ACC112 (cell line): ENCODE measurements at regions not wholly inside any gene's neighbourhood (a gene's known extent, or its start where the extent isn't known, plus 50 kb on each side); places are given as distances from the start of the nearest gene placed in this dataset.

Source experiments
- H2AFZ ChIP-seq: fragments of 200-600 bp; sonication (generic); one replicate; pipeline ENCODE4 v1.6.0; 2017; ENCODE audit warnings: antibody characterized with exemption, low read length; ENCODE audit not compliant: unreplicated experiment
- H3K27ac ChIP-seq: fragments of 200-600 bp; sonication (generic); 2 replicates; pipeline ENCODE4 v1.5.1; 2014; ENCODE audit warnings: low read depth, mild to moderate bottlenecking, antibody characterized with exemption, low read length, moderate library complexity
- H3K27me3 ChIP-seq: fragments of 200-600 bp; sonication (generic); 2 replicates; pipeline ENCODE4 v1.6.1; 2014; ENCODE audit warnings: mild to moderate bottlenecking, antibody characterized with exemption, low read length, moderate library complexity, mixed read lengths; ENCODE audit not compliant: insufficient read depth
- H3K36me3 ChIP-seq: fragments of 200-600 bp; sonication (generic); 2 replicates; pipeline ENCODE4 v1.6.1; 2016; ENCODE audit warnings: mild to moderate bottlenecking, antibody characterized with exemption, low read length, moderate library complexity, mixed read lengths; ENCODE audit not compliant: insufficient read depth
- H3K4me1 ChIP-seq: fragments of 200-600 bp; sonication (generic); one replicate; pipeline ENCODE4 v1.6.1; 2016; ENCODE audit warnings: low read length, mixed read lengths; ENCODE audit not compliant: insufficient read depth, unreplicated experiment, control insufficient read depth
- H3K4me3 ChIP-seq: fragments of 200-600 bp; sonication (generic); 2 replicates; pipeline ENCODE4 v1.5.1; 2014; ENCODE audit warnings: mild to moderate bottlenecking, low read depth, low read length
- H3K79me2 ChIP-seq: fragments of 200-600 bp; sonication (generic); one replicate; pipeline ENCODE4 v1.6.0; 2016; ENCODE audit warnings: low read length; ENCODE audit not compliant: control insufficient read depth, unreplicated experiment, insufficient read depth

DNA sequence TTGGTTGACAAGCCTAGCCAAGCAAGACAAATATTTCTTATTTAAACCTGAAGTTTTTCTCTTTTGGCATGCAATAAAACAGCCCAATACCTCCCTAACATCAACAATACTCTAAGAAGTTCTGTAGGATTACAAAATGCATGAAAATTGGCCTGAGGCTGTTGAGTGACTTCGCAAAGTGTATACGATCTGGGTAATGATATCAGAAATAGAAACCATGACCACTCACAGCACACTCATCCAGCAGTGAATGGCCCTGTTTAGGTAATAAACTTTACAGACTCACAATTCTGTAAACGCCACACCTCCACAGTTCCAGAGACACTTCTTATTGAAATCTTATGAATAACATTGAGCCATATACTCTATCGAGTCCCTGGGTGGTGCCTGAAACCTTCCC is 83.0 kb upstream of the NAALADL2 start:
- H3K36me3 ChIP-seq = no peaks in the 10 kb centered on the region
- no peak overlapping the region for H3K27ac ChIP-seq
- no peak overlapping the region for H2AFZ ChIP-seq
- no peak overlapping the region for H3K4me3 ChIP-seq
- no peaks in the 10 kb centered on the region for H3K27me3 ChIP-seq
- H3K79me2 ChIP-seq = no peaks in the 10 kb centered on the region
- H3K4me1 ChIP-seq = no peaks in the 10 kb centered on the region

GRCh38 chr3:174776636-174777035 is 82.5 kb upstream of the NAALADL2 start:
- H3K27me3 ChIP-seq = no peaks in the 10 kb centered on the region
- no peak overlapping the region for H2AFZ ChIP-seq
- no peak overlapping the region for H3K27ac ChIP-seq
- no peaks in the 10 kb centered on the region for H3K36me3 ChIP-seq
- H3K4me3 ChIP-seq = no peak overlapping the region
- no peaks in the 10 kb centered on the region for H3K4me1 ChIP-seq
- H3K79me2 ChIP-seq = no peaks in the 10 kb centered on the region

DNA sequence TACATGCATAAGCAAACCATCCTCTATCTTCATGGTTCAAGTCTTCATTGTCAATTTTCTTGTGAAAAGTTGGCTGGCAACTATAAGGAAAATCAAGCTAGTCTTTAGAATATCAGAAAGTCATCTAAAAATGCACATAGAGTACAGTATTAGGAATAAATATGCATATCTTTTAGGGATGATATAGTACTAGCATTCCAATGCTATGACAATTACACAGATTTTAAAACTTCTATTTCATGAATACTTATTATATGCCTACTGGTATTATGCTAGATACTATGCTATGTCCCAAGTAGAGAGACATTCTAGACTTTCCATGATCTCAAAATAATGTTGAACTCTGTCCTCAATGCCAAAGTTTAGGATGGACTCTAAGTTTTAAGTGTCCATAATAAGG is 81.3 kb upstream of the NAALADL2 start:
- Histone ChIP-seq H3K27ac (no peak overlapping the region), H3K4me1 (no peaks in the 10 kb centered on the region), H3K4me3 (no peak overlapping the region), H2AFZ (no peak overlapping the region), H3K36me3 (no peaks in the 10 kb centered on the region), H3K27me3 (no peaks in the 10 kb centered on the region), H3K79me2 (no peaks in the 10 kb centered on the region)

DNA sequence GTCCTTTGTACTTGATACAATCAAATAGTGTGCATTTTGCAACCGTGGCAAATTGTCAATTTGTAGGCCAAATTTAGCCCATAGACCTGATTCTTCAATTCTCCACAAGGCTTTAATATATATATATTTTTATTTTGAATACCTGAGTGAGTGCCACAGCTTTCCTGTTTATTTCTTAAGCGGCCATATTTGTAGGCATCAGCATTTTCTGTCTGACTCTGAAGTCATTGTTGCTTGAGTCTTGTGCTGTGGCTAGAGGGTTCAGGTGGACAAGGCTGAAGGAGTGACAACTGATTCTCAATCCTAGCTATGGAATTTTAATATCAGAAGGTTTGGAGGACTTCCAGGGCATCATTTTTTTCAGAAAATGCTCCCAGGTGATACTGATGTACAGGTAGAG is 75.6 kb upstream of the NAALADL2 start:
- no peaks in the 10 kb centered on the region for H3K36me3 ChIP-seq
- no peak overlapping the region for H2AFZ ChIP-seq
- H3K4me1 ChIP-seq = no peaks in the 10 kb centered on the region
- no peaks in the 10 kb centered on the region for H3K27me3 ChIP-seq
- no peak overlapping the region for H3K27ac ChIP-seq
- no peak overlapping the region for H3K4me3 ChIP-seq
- H3K79me2 ChIP-seq = no peaks in the 10 kb centered on the region

GRCh38 chr3:174784206-174784934 is 74.8 kb upstream of the NAALADL2 start:
- Histone ChIP-seq H3K4me1 (no peaks in the 10 kb centered on the region), H3K36me3 (no peaks in the 10 kb centered on the region)

GRCh38 chr3:174786825-174787224 is 72.3 kb upstream of the NAALADL2 start:
- H3K79me2 ChIP-seq = no peaks in the 10 kb centered on the region
- no peak overlapping the region for H3K4me3 ChIP-seq
- H3K27ac ChIP-seq = no peak overlapping the region
- no peaks in the 10 kb centered on the region for H3K36me3 ChIP-seq
- no peaks in the 10 kb centered on the region for H3K4me1 ChIP-seq
- no peak overlapping the region for H2AFZ ChIP-seq
- H3K27me3 ChIP-seq = no peaks in the 10 kb centered on the region

More at GRCh38 chr3:174784206-174784934, 74.8 kb upstream of the NAALADL2 start:
- H3K27me3 ChIP-seq = no peaks in the 10 kb centered on the region
- no peak overlapping the region for H3K27ac ChIP-seq
- H3K79me2 ChIP-seq = no peaks in the 10 kb centered on the region
- no peak overlapping the region for H2AFZ ChIP-seq
- no peak overlapping the region for H3K4me3 ChIP-seq

- Histone ChIP-seq H3K27me3 (no peaks in the 10 kb centered on the region), H3K36me3 (no peaks in the 10 kb centered on the region), H3K4me3 (no peak overlapping the region), H3K79me2 (no peaks in the 10 kb centered on the region), H2AFZ (no peak overlapping the region), H3K27ac (no peak overlapping the region), H3K4me1 (no peaks in the 10 kb centered on the region)
These were observed 68.0 kb upstream of the NAALADL2 start for GRCh38 chr3:174791161-174791560.

DNA sequence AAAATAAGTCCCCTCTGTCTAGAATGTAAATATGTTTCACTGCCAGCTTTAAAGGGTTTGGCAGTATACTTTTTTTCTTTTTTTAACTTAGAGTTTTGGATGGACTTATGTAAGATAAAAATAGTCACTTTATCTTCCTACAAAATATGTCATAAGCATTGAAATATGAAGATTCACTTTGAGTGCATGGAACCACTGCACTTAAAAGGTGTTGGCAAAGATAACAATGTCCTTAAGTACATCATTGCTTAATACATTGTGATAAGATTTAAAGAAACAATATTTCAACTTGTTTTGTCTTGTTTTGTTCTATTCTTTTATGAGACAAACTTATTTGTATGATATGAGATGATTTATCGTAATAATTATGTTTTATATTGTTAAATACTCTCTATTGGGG is 66.3 kb upstream of the NAALADL2 start:
- Histone ChIP-seq H3K4me1 (no peaks in the 10 kb centered on the region), H3K36me3 (no peaks in the 10 kb centered on the region), H3K27ac (no peak overlapping the region), H3K79me2 (no peaks in the 10 kb centered on the region), H2AFZ (no peak overlapping the region), H3K27me3 (no peaks in the 10 kb centered on the region), H3K4me3 (no peak overlapping the region)
